ENCODE measurements at regions not wholly inside any gene's neighbourhood (a gene's known extent, or its start where the extent isn't known, plus 50 kb on each side); places are given as distances from the start of the nearest gene placed in this dataset.
A peak's percentile ranks its signal among the peaks of the same experiment; 100 is the strongest.

DNA sequence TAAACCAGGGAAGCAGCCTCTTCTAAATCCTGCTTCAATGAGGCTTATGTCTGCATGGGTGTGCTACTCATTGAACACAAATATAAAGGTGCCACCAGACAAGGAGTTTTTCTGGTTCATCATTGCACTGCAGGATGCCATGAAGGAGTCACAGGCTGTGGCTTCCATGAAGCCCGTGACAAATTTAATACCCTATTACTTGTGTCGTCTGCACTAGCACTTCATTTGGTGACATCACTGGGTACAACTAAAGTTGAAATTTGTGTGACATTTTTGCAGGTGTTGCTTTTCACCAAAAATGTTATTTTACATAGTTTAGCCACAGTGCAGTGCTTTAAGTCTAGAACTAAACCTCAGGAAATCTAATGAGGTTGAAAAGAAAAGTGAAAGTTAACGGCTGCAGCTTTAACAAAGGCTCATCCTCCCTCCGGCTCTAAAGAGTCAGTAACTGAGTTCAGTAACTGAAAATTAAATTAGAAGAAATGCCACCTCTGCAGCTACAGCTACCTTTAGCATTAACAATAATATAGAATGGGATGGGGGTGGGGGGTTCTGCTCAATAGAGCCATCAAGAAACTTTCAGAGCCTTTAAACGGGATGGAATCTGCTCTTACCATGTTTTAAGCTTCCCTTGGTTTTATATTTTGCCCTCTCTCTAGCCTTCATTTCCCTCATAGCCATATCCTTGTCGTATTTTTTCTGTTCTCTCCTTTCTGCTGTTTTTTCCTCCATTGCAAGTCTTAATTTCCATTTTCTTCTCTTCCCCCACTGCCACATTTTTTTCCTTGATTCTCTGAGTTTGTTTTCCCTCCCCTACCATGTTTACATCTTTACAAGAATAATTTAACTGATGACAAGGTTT is 233.8 kb upstream of the TMEM161B start:
- H3K4me3 ChIP-seq, result peak overlapping the region; percentile 50 to 57 (median 54)
- no peak for DNase-seq
- H3K27me3 ChIP-seq, result no peaks in the 10 kb centered on the region
- TF ChIP-seq CTCF (IDR thresholded peaks at IDR 0.05), result no peak
- TF ChIP-seq POLR2A (IDR thresholded peaks at IDR 0.05), result no peak
- H3K27ac ChIP-seq, result peak overlapping the region in 2 of 3 donors; percentile 8 to 29
- ATAC-seq, result peak; percentile 86 to 94 (median 88)
- WGBS (ENCODE audit: insufficient coverage, low coverage, low lambda C conversion rate, missing lambda C conversion rate), result 10% methylated on average over 6 of the region's 6 CpGs
- no peaks in the 10 kb centered on the region for H3K9me3 ChIP-seq
- intact Hi-C loops (cut with DNase I), result no loop called here
- H3K36me3 ChIP-seq, result no peaks in the 10 kb centered on the region
- no peaks in the 10 kb centered on the region for H3K4me1 ChIP-seq

- Histone ChIP-seq H3K4me1 (no peaks in the 10 kb centered on the region), H3K27me3 (no peaks in the 10 kb centered on the region), H3K4me3 (no peak overlapping the region), H3K9me3 (no peaks in the 10 kb centered on the region), H3K27ac (no peak overlapping the region), H3K36me3 (no peaks in the 10 kb centered on the region)
- ATAC-seq (no peak), DNase-seq (no peak)
- WGBS (ENCODE audit: insufficient coverage, low coverage, low lambda C conversion rate, missing lambda C conversion rate), result 39% methylated on average over 2 of the region's 2 CpGs
- intact Hi-C loops (cut with DNase I), result no loop called here
- TF ChIP-seq CTCF (IDR thresholded peaks at IDR 0.05) (no peak), POLR2A (IDR thresholded peaks at IDR 0.05) (no peak)
Measured at GRCh38 chr5:88495810-88496209, 227.2 kb upstream of the TMEM161B start.

- no peaks in the 10 kb centered on the region for H3K4me1 ChIP-seq
- no peak overlapping the region for H3K4me3 ChIP-seq
- ATAC-seq (no peak), DNase-seq (no peak)
- 52% methylated on average over 4 of the region's 4 CpGs for WGBS (ENCODE audit: insufficient coverage, low coverage, low lambda C conversion rate, missing lambda C conversion rate)
- H3K36me3 ChIP-seq, result no peaks in the 10 kb centered on the region
- H3K27me3 ChIP-seq, result no peaks in the 10 kb centered on the region
- no peak for TF ChIP-seq CTCF (IDR thresholded peaks at IDR 0.05)
- no peak for TF ChIP-seq POLR2A (IDR thresholded peaks at IDR 0.05)
- no peak overlapping the region for H3K27ac ChIP-seq
- intact Hi-C loops (cut with DNase I), result no loop called here
- H3K9me3 ChIP-seq, result no peaks in the 10 kb centered on the region
Measured at GRCh38 chr5:88490874-88491273, 222.2 kb upstream of the TMEM161B start.

DNA sequence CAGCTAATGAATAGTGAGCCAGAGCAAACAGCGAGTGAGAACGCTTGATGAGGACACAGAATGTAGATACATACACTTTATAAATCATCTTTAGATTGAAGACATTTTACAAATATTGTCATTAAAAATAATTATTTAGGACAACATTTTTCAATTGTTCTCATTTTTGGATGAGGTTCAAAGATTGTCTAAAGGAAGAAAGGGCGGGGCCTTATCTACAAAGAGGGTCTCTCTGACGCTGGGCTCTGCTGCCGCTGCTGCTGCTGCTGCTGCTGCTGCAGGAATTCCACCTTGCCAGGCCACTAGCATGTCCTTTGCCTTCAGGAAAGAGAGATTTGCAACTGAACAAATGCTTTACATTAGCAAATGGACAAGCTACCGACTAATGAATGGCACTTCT is 220.7 kb upstream of the TMEM161B start:
- no peaks in the 10 kb centered on the region for H3K27me3 ChIP-seq
- ATAC-seq (no peak), DNase-seq (no peak)
- no peak overlapping the region for H3K4me3 ChIP-seq
- TF ChIP-seq CTCF (IDR thresholded peaks at IDR 0.05) (no peak), POLR2A (IDR thresholded peaks at IDR 0.05) (no peak)
- intact Hi-C loops (cut with DNase I), result no loop called here
- H3K9me3 ChIP-seq, result no peaks in the 10 kb centered on the region
- no peaks in the 10 kb centered on the region for H3K4me1 ChIP-seq
- 49% methylated on average over 6 of the region's 6 CpGs for WGBS (ENCODE audit: insufficient coverage, low coverage, low lambda C conversion rate, missing lambda C conversion rate)
- H3K27ac ChIP-seq, result no peak overlapping the region
- H3K36me3 ChIP-seq, result no peaks in the 10 kb centered on the region
